ENCODE measurements at regions not wholly inside any gene's neighbourhood (a gene's known extent, or its start where the extent isn't known, plus 50 kb on each side); places are given as distances from the start of the nearest gene placed in this dataset.

GRCh38 chr13:48591889-48592687 is 59.2 kb upstream of the RCBTB2 start:
- TF ChIP-seq MAX (IDR thresholded peaks at IDR 0.05) = no peak
- TF ChIP-seq RAD21 (IDR thresholded peaks at IDR 0.05; ENCODE audit: low read depth) = no peak
- TF ChIP-seq YY1 (IDR thresholded peaks at IDR 0.05; ENCODE audit: low read depth) = no peak
- no peak for TF ChIP-seq EP300 (IDR thresholded peaks at IDR 0.05; ENCODE audit: borderline replicate concordance)
- no peak for TF ChIP-seq TAF1 (IDR thresholded peaks at IDR 0.05; ENCODE audit: low read depth)
- no peak for TF ChIP-seq TEAD4 (IDR thresholded peaks at IDR 0.05)
- TF ChIP-seq TCF12 (IDR thresholded peaks at IDR 0.05; ENCODE audit: low read depth) = no peak
- no peak for TF ChIP-seq NFIC (IDR thresholded peaks at IDR 0.05)
- no peak for TF ChIP-seq USF1 (IDR thresholded peaks at IDR 0.05)

Measured in Ishikawa (cell line).